ENCODE measurements at regions not wholly inside any gene's neighbourhood (a gene's known extent, or its start where the extent isn't known, plus 50 kb on each side); places are given as distances from the start of the nearest gene placed in this dataset.

DNA sequence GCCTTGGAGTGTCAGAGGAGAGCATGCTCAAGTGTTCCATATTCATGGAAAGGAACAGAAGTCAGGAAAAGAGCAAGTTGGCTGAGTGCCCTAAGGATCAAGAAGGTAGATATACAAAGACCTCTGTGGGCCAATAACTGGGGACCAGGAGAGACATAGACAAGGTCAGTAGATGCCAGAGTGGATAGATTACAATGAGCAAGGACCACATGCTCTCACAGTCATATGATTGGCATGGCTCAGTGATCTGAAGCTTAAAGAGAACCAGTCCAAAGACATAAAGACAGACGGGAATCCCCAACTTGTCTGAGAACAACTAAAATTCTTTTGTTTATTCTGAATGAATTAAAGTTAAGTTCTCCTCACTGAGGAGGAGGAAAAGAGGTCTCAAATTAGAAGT lies 289.7 kb downstream of the HS3ST1 start:
- TF ChIP-seq, protein P1, sequence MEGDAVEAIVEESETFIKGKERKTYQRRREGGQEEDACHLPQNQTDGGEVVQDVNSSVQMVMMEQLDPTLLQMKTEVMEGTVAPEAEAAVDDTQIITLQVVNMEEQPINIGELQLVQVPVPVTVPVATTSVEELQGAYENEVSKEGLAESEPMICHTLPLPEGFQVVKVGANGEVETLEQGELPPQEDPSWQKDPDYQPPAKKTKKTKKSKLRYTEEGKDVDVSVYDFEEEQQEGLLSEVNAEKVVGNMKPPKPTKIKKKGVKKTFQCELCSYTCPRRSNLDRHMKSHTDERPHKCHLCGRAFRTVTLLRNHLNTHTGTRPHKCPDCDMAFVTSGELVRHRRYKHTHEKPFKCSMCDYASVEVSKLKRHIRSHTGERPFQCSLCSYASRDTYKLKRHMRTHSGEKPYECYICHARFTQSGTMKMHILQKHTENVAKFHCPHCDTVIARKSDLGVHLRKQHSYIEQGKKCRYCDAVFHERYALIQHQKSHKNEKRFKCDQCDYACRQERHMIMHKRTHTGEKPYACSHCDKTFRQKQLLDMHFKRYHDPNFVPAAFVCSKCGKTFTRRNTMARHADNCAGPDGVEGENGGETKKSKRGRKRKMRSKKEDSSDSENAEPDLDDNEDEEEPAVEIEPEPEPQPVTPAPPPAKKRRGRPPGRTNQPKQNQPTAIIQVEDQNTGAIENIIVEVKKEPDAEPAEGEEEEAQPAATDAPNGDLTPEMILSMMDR (IDR thresholded peaks at IDR 0.05): no peak
- no peak for TF ChIP-seq POLR2A (IDR thresholded peaks at IDR 0.05)
